Mesenchymal stem cell (in vitro differentiated cells and primary cell): ENCODE measurements at regions not wholly inside any gene's neighbourhood (a gene's known extent, or its start where the extent isn't known, plus 50 kb on each side); places are given as distances from the start of the nearest gene placed in this dataset.

ENCODE experiments used
- DNase-seq: peaks from one replicate; pipeline ENCODE4 v3.0.0-alpha.2; 2013
- H2AFZ ChIP-seq: one replicate; pipeline ENCODE4 v1.6.1; 2013; ENCODE audit warnings: low read depth, mild to moderate bottlenecking, control low read depth, inconsistent platforms, low read length, moderate library complexity
- H2AK5ac ChIP-seq: 2 replicates; pipeline ENCODE4 v1.6.1; 2013; ENCODE audit warnings: low read length, moderate library complexity, mild to moderate bottlenecking, inconsistent platforms; ENCODE audit not compliant: severe bottlenecking
- H2BK120ac ChIP-seq: one replicate; pipeline ENCODE4 v1.6.1; 2013; ENCODE audit warnings: low read depth, mild to moderate bottlenecking, inconsistent platforms, low read length, moderate library complexity
- H2BK12ac ChIP-seq, 2 experiments: one replicate each; pipeline ENCODE4 v1.6.1; 2013; ENCODE audit warnings: inconsistent platforms in 2 of 2, low read length in 2 of 2, mild to moderate bottlenecking in 2 of 2, moderate library complexity in 2 of 2, control low read depth in 1 of 2
- H2BK15ac ChIP-seq: one replicate; pipeline ENCODE4 v1.6.1; 2013; ENCODE audit warnings: mild to moderate bottlenecking, low read depth, inconsistent platforms; ENCODE audit not compliant: poor library complexity, severe bottlenecking
- H2BK5ac ChIP-seq: 2 replicates; pipeline ENCODE4 v1.6.1; 2013; ENCODE audit warnings: low read depth, mild to moderate bottlenecking, low read length, control low read depth, inconsistent platforms; ENCODE audit not compliant: poor library complexity, severe bottlenecking
- H3K14ac ChIP-seq, 2 experiments: one replicate each; pipeline ENCODE4 v1.6.1; 2013; ENCODE audit warnings: inconsistent platforms in 2 of 2, low read length in 2 of 2, control low read depth in 1 of 2, mild to moderate bottlenecking in 1 of 2, moderate library complexity in 1 of 2
- H3K18ac ChIP-seq, 2 experiments: one replicate each; pipeline ENCODE4 v1.6.1; 2013; ENCODE audit warnings: inconsistent platforms in 2 of 2, low read length in 2 of 2, control low read depth in 1 of 2, low read depth in 1 of 2, mild to moderate bottlenecking in 1 of 2
- H3K23ac ChIP-seq, 2 experiments: one replicate each; pipeline ENCODE4 v1.6.1; 2013; ENCODE audit warnings: inconsistent platforms in 2 of 2, low read length in 2 of 2, mild to moderate bottlenecking in 2 of 2, moderate library complexity in 2 of 2, control low read depth in 1 of 2
- H3K27ac ChIP-seq: 2 replicates; pipeline ENCODE4 v1.5.1; 2013; ENCODE audit warnings: mild to moderate bottlenecking, moderate library complexity, low read length, control low read depth, inconsistent platforms; ENCODE audit not compliant: poor library complexity, severe bottlenecking
- H3K27me3 ChIP-seq, 2 experiments: 2 replicates each; pipeline versions ENCODE4 v1.6.1 to v1.7.0; 2013; ENCODE audit warnings: low read length in 2 of 2, mild to moderate bottlenecking in 2 of 2, moderate library complexity in 2 of 2, control low read depth in 1 of 2, inconsistent platforms in 1 of 2; ENCODE audit not compliant: control insufficient read depth in 1 of 2, insufficient read depth in 1 of 2
- H3K36me3 ChIP-seq, 2 experiments: 2 replicates each; pipeline versions ENCODE4 v1.6.1 to v1.7.0; 2013; ENCODE audit warnings: low read length in 2 of 2, control low read depth in 1 of 2, inconsistent platforms in 1 of 2, low read depth in 1 of 2, mild to moderate bottlenecking in 1 of 2; ENCODE audit not compliant: insufficient read depth in 2 of 2, control insufficient read depth in 1 of 2
- H3K4ac ChIP-seq, 2 experiments: one replicate each; pipeline ENCODE4 v1.6.1; 2013; ENCODE audit warnings: inconsistent platforms in 2 of 2, low read length in 2 of 2, mild to moderate bottlenecking in 2 of 2, moderate library complexity in 2 of 2, control low read depth in 1 of 2, low read depth in 1 of 2
- H3K4me1 ChIP-seq: 2 replicates; pipeline ENCODE4 v1.6.1; 2013; ENCODE audit warnings: low read depth, low read length, control low read depth; ENCODE audit not compliant: control insufficient read depth, insufficient read depth
- H3K4me2 ChIP-seq: 2 replicates; pipeline ENCODE4 v1.6.1; 2013; ENCODE audit warnings: low read length, mild to moderate bottlenecking, inconsistent platforms; ENCODE audit not compliant: poor library complexity, severe bottlenecking
- H3K4me3 ChIP-seq, 2 experiments: 2 replicates each; pipeline versions ENCODE4 v1.5.1 to v1.7.0; 2013; ENCODE audit warnings: low read length in 2 of 2, mild to moderate bottlenecking in 2 of 2, control low read depth in 1 of 2, low read depth in 1 of 2; ENCODE audit not compliant: insufficient read depth in 1 of 2
- H3K79me1 ChIP-seq: replicated peaks from 2 replicates; pipeline ENCODE4 v1.6.1; 2013; ENCODE audit warnings: mild to moderate bottlenecking, control low read depth, low read length, inconsistent platforms; ENCODE audit not compliant: poor library complexity, severe bottlenecking
- H3K9ac ChIP-seq: 2 replicates; pipeline ENCODE4 v1.7.0; 2013; ENCODE audit warnings: mild to moderate bottlenecking, low read length, moderate library complexity
- H3K9me3 ChIP-seq: 2 replicates; pipeline ENCODE4 v1.7.0; 2013; ENCODE audit warnings: mild to moderate bottlenecking, low read length; ENCODE audit not compliant: control insufficient read depth
- H4K8ac ChIP-seq: one replicate; pipeline ENCODE4 v1.6.1; 2013; ENCODE audit warnings: inconsistent platforms, mild to moderate bottlenecking, low read length, moderate library complexity
- H4K91ac ChIP-seq: one replicate; pipeline ENCODE4 v1.6.1; 2013; ENCODE audit warnings: mild to moderate bottlenecking, low read length, inconsistent platforms
- WGBS: methylation state at CpG from one replicate; pipeline ENCODE4 v1.1.7; 2013; ENCODE audit warnings: mixed read lengths; 5-methylcytosine and 5-hydroxymethylcytosine counted together

- no peak overlapping the region for H3K4me2 ChIP-seq
- no peak overlapping the region for H3K9ac ChIP-seq
- no peak overlapping the region for H2AFZ ChIP-seq
- DNase-seq: no peak
- no peak overlapping the region for H3K4me3 ChIP-seq
- H3K18ac ChIP-seq: no peak overlapping the region
- WGBS: 74% methylated on average over 4 of the region's 4 CpGs
- H4K8ac ChIP-seq: no peak overlapping the region
- H2BK5ac ChIP-seq: no peak overlapping the region
- H3K36me3 ChIP-seq: no peaks in the 10 kb centered on the region
- no peak overlapping the region for H4K91ac ChIP-seq
- no peaks in the 10 kb centered on the region for H3K79me1 ChIP-seq
- no peaks in the 10 kb centered on the region for H3K9me3 ChIP-seq
- H2BK12ac ChIP-seq: no peak overlapping the region
- H3K4ac ChIP-seq: no peak overlapping the region
- no peak overlapping the region for H3K14ac ChIP-seq
- H3K27ac ChIP-seq: no peak overlapping the region
- no peak overlapping the region for H2AK5ac ChIP-seq
- no peak overlapping the region for H2BK15ac ChIP-seq
- no peaks in the 10 kb centered on the region for H3K27me3 ChIP-seq
- no peaks in the 10 kb centered on the region for H3K4me1 ChIP-seq
- no peak overlapping the region for H3K23ac ChIP-seq
- H2BK120ac ChIP-seq: no peak overlapping the region
Observed at GRCh38 chr6:21459641-21460040, 133.9 kb upstream of the SOX4 start.

- no peak overlapping the region for H3K23ac ChIP-seq
- DNase-seq: no peak
- H3K27me3 ChIP-seq: no peaks in the 10 kb centered on the region
- H3K9me3 ChIP-seq: no peaks in the 10 kb centered on the region
- H2BK12ac ChIP-seq: no peak overlapping the region
- H3K18ac ChIP-seq: no peak overlapping the region
- H3K27ac ChIP-seq: no peak overlapping the region
- no peak overlapping the region for H4K8ac ChIP-seq
- no peak overlapping the region for H3K4ac ChIP-seq
- H3K14ac ChIP-seq: no peak overlapping the region
- no peak overlapping the region for H3K4me2 ChIP-seq
- no peak overlapping the region for H3K9ac ChIP-seq
- no peak overlapping the region for H3K4me3 ChIP-seq
- H2AK5ac ChIP-seq: no peak overlapping the region
- no peak overlapping the region for H4K91ac ChIP-seq
- no peaks in the 10 kb centered on the region for H3K79me1 ChIP-seq
- H2BK5ac ChIP-seq: no peak overlapping the region
- no peaks in the 10 kb centered on the region for H3K4me1 ChIP-seq
- no peak overlapping the region for H2AFZ ChIP-seq
- H2BK120ac ChIP-seq: no peak overlapping the region
- H3K36me3 ChIP-seq: no peaks in the 10 kb centered on the region
- H2BK15ac ChIP-seq: no peak overlapping the region
Observed at GRCh38 chr6:21461844-21462518, 131.6 kb upstream of the SOX4 start.

- Histone ChIP-seq H3K23ac (no peak overlapping the region), H2AK5ac (no peak overlapping the region), H3K36me3 (no peaks in the 10 kb centered on the region), H2BK15ac (no peak overlapping the region), H3K27me3 (no peaks in the 10 kb centered on the region), H3K79me1 (no peaks in the 10 kb centered on the region), H2BK120ac (no peak overlapping the region), H3K4me3 (no peak overlapping the region), H2AFZ (no peak overlapping the region), H3K9ac (no peak overlapping the region), H3K4me2 (no peak overlapping the region), H3K4ac (no peak overlapping the region), H3K18ac (no peak overlapping the region), H4K91ac (no peak overlapping the region), H2BK12ac (no peak overlapping the region), H3K9me3 (no peaks in the 10 kb centered on the region), H3K14ac (no peak overlapping the region), H2BK5ac (no peak overlapping the region), H3K27ac (no peak overlapping the region), H4K8ac (no peak overlapping the region), H3K4me1 (no peaks in the 10 kb centered on the region)
- no peak for DNase-seq
- 92% methylated on average over 2 of the region's 2 CpGs for WGBS
Observed at GRCh38 chr6:21462519-21462852, 131.1 kb upstream of the SOX4 start.

GRCh38 chr6:21467091-21467490 is 126.5 kb upstream of the SOX4 start:
- H2AFZ ChIP-seq: no peak overlapping the region
- no peaks in the 10 kb centered on the region for H3K36me3 ChIP-seq
- no peak overlapping the region for H3K4me2 ChIP-seq
- no peaks in the 10 kb centered on the region for H3K9me3 ChIP-seq
- H2BK5ac ChIP-seq: no peak overlapping the region
- WGBS: 97% methylated on average over 8 of the region's 8 CpGs
- no peak overlapping the region for H3K9ac ChIP-seq
- H2BK15ac ChIP-seq: no peak overlapping the region
- H2BK120ac ChIP-seq: no peak overlapping the region
- no peak overlapping the region for H3K4ac ChIP-seq
- no peak overlapping the region for H3K23ac ChIP-seq
- H2AK5ac ChIP-seq: no peak overlapping the region
- H3K14ac ChIP-seq: no peak overlapping the region
- H2BK12ac ChIP-seq: no peak overlapping the region
- no peak overlapping the region for H4K91ac ChIP-seq
- no peak overlapping the region for H3K18ac ChIP-seq
- H3K4me1 ChIP-seq: no peaks in the 10 kb centered on the region
- no peaks in the 10 kb centered on the region for H3K79me1 ChIP-seq
- H4K8ac ChIP-seq: no peak overlapping the region
- no peak overlapping the region for H3K4me3 ChIP-seq
- H3K27me3 ChIP-seq: no peaks in the 10 kb centered on the region
- no peak overlapping the region for H3K27ac ChIP-seq
- no peak for DNase-seq
